Mesothelial cell of epicardium (in vitro differentiated cells): ENCODE measurements at regions not wholly inside any gene's neighbourhood (a gene's known extent, or its start where the extent isn't known, plus 50 kb on each side); places are given as distances from the start of the nearest gene placed in this dataset.

Source experiments
- DNase-seq, 2 experiments: peaks; one replicate each; pipeline ENCODE4 v3.0.0; 2021; ENCODE audit warnings: low spot score in 2 of 2; ENCODE audit not compliant: unreplicated experiment in 2 of 2
- H3K27ac Mint-ChIP-seq: 2 replicates; pipeline ENCODE4 v1.8.0; 2021; ENCODE audit warnings: mixed read lengths
- H3K27me3 Mint-ChIP-seq: 2 replicates; pipeline ENCODE4 v1.8.0; 2021; ENCODE audit warnings: low read depth, mixed read lengths
- H3K36me3 Mint-ChIP-seq: 2 replicates; pipeline ENCODE4 v1.8.0; 2021; ENCODE audit warnings: mixed read lengths
- H3K4me1 Mint-ChIP-seq: 2 replicates; pipeline ENCODE4 v1.8.0; 2021; ENCODE audit warnings: mixed read lengths
- H3K4me3 Mint-ChIP-seq: 2 replicates; pipeline ENCODE4 v1.8.0; 2021; ENCODE audit warnings: mild to moderate bottlenecking, moderate library complexity, mixed read lengths
- H3K9me3 Mint-ChIP-seq: 2 replicates; pipeline ENCODE4 v1.8.0; 2021; ENCODE audit warnings: mixed read lengths
- TF ChIP-seq, protein P1 (sequence below): fragments of 200-600 bp; sonication (generic); IDR thresholded peaks from one replicate; pipeline ENCODE4 v1.5.0; 2021; ENCODE audit warnings: antibody characterized with exemption; ENCODE audit not compliant: unreplicated experiment

DNA sequence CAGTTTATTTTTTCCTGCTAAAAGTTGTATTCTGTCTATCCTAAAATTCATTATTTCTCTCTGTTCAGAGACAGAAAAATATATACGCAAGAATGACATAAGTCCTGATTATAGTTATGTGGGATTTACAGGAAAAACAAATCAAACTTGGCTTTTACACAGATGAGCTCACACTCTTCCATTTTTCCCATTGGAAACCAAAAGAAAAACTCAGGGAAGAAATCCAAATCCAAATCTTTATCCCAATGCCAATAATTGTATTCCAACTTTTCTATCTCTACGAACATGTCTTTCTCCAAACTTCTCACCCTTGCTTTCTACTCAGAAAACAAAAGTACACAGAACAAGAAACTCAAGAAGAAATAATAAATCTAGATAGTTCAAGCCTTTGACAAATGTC, 249.1 kb upstream of the TMEFF2 start:
- TF ChIP-seq, protein P1, sequence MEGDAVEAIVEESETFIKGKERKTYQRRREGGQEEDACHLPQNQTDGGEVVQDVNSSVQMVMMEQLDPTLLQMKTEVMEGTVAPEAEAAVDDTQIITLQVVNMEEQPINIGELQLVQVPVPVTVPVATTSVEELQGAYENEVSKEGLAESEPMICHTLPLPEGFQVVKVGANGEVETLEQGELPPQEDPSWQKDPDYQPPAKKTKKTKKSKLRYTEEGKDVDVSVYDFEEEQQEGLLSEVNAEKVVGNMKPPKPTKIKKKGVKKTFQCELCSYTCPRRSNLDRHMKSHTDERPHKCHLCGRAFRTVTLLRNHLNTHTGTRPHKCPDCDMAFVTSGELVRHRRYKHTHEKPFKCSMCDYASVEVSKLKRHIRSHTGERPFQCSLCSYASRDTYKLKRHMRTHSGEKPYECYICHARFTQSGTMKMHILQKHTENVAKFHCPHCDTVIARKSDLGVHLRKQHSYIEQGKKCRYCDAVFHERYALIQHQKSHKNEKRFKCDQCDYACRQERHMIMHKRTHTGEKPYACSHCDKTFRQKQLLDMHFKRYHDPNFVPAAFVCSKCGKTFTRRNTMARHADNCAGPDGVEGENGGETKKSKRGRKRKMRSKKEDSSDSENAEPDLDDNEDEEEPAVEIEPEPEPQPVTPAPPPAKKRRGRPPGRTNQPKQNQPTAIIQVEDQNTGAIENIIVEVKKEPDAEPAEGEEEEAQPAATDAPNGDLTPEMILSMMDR = no peak
- peaks cover 11% of the 10 kb centered on the region for H3K4me1 Mint-ChIP-seq
- H3K27me3 Mint-ChIP-seq = no peaks in the 10 kb centered on the region
- H3K9me3 Mint-ChIP-seq = no peaks in the 10 kb centered on the region
- H3K36me3 Mint-ChIP-seq = no peaks in the 10 kb centered on the region
- H3K4me3 Mint-ChIP-seq = no peak overlapping the region
- DNase-seq = no peak
- no peak overlapping the region for H3K27ac Mint-ChIP-seq

DNA sequence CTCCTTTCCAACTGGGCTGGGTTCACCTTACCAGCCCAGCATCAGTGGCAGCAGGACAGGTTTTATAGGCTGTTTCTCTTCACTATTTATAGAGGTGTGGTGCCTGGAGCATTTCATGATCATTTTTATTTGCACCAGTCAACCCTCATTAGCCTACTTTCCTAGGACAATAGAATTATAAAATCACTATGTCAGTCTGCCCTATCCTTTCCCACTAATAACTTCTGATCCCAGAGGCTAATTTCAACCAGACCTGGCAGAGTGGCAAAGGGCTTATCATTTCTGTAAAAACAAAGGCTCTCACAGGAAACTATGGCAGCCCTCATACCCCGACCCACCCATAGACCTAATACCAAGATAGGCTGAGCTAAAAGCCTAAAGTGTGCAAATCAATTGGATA, 243.5 kb upstream of the TMEFF2 start:
- DNase-seq = no peak
- no peaks in the 10 kb centered on the region for H3K36me3 Mint-ChIP-seq
- H3K4me1 Mint-ChIP-seq = peaks cover 21% of the 10 kb centered on the region
- H3K27me3 Mint-ChIP-seq = no peaks in the 10 kb centered on the region
- peak overlapping the region; percentile 82 for H3K27ac Mint-ChIP-seq
- no peaks in the 10 kb centered on the region for H3K9me3 Mint-ChIP-seq
- TF ChIP-seq, protein P1 = no peak
- no peak overlapping the region for H3K4me3 Mint-ChIP-seq

DNA sequence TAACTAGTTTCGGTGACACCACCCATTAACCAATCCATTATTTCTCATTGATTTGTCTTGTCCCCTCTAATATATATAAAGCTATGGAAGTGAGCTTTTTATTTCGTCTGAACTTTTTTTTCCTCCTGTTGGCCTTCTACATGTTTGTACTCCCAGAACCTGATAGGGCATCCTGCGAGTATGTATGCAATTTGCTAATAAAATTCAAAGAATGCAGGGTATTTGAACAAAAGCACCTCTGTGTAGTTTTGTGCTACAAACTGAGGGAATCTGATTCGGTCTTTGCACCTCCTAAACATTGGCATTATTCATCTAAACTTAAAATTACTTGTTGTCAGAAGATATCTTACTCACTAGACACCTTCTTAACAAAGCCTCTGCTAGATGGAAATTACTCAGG, 242.9 kb upstream of the TMEFF2 start:
- no peak for DNase-seq
- no peaks in the 10 kb centered on the region for H3K27me3 Mint-ChIP-seq
- TF ChIP-seq, protein P1 = no peak
- H3K9me3 Mint-ChIP-seq = no peaks in the 10 kb centered on the region
- H3K4me3 Mint-ChIP-seq = no peak overlapping the region
- H3K27ac Mint-ChIP-seq = peak overlapping the region; percentile 82
- peaks cover 24% of the 10 kb centered on the region for H3K4me1 Mint-ChIP-seq
- H3K36me3 Mint-ChIP-seq = no peaks in the 10 kb centered on the region

DNA sequence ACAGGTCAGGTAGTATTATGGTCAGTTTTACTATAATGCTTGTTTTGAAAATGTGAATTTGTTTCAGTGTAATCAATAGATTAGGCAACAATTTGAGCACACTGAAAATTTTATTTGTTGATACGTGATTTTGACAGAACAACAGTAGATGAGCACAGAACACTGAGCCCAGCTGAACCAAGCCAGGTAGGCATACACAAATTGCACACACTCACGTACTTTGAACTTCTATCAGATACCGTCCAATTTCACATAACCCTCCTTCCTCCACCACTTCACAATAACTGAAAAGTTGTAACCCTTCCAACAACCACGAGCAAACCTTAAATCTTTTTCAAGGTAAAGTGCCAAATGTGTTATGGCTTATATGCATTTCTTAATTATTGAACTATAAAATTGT, 229.5 kb upstream of the TMEFF2 start:
- TF ChIP-seq, protein P1 = no peak
- H3K4me1 Mint-ChIP-seq = no peaks in the 10 kb centered on the region
- H3K36me3 Mint-ChIP-seq = peaks cover 3% of the 10 kb centered on the region
- H3K9me3 Mint-ChIP-seq = peaks cover 10% of the 10 kb centered on the region
- H3K27ac Mint-ChIP-seq = no peak overlapping the region
- H3K27me3 Mint-ChIP-seq = no peaks in the 10 kb centered on the region
- DNase-seq = no peak
- H3K4me3 Mint-ChIP-seq = no peak overlapping the region

DNA sequence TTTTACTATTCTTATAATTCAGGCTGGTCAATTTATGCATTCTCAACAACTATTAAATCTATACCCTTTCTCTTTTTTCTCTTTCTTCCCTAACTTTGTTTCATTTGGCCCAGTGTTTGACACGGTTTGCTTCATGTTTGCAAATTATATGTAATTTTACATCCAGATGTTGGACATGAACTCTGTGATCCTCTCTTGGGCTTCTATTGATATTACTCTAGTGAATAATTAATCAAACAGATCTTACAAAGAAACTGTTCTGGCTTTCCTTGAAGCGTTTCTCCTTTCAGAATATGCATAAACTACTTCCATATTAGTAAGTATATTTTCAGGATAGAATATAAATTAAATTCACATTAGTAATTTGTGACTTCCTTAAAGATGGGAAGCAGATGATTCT, 225.1 kb upstream of the TMEFF2 start:
- Mint-ChIP-seq H3K4me1 (peaks cover 10% of the 10 kb centered on the region), H3K27ac (no peak overlapping the region), H3K36me3 (peaks cover 2% of the 10 kb centered on the region), H3K4me3 (no peak overlapping the region), H3K27me3 (no peaks in the 10 kb centered on the region), H3K9me3 (peaks cover 13% of the 10 kb centered on the region)
- no peak for DNase-seq
- TF ChIP-seq, protein P1 = no peak

DNA sequence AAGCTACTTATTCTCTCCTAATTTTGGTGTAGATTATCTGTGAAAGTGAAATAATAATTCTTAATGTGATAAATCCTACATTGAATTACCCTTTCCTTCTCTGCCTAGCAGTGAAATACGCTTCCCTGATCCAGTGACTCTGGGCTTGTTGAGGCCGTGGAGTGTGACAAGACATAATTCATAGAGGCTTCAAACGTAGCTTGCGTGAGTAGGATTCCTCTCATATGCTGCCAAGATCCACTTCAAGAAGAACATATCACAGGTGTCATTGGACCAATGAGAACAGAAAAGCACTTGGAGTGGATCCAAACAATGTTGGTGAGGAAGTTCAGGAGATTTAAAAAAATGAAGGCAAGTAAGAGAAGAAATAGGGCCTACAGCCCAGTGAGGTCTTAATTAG, 221.3 kb upstream of the TMEFF2 start:
- H3K4me3 Mint-ChIP-seq = no peak overlapping the region
- peaks cover 10% of the 10 kb centered on the region for H3K4me1 Mint-ChIP-seq
- TF ChIP-seq, protein P1 = no peak
- peaks cover 13% of the 10 kb centered on the region for H3K9me3 Mint-ChIP-seq
- peaks cover 3% of the 10 kb centered on the region for H3K36me3 Mint-ChIP-seq
- no peaks in the 10 kb centered on the region for H3K27me3 Mint-ChIP-seq
- no peak for DNase-seq
- H3K27ac Mint-ChIP-seq = peak overlapping the region; percentile 39
